ENCODE measurements at regions not wholly inside any gene's neighbourhood (a gene's known extent, or its start where the extent isn't known, plus 50 kb on each side); places are given as distances from the start of the nearest gene placed in this dataset.

DNA sequence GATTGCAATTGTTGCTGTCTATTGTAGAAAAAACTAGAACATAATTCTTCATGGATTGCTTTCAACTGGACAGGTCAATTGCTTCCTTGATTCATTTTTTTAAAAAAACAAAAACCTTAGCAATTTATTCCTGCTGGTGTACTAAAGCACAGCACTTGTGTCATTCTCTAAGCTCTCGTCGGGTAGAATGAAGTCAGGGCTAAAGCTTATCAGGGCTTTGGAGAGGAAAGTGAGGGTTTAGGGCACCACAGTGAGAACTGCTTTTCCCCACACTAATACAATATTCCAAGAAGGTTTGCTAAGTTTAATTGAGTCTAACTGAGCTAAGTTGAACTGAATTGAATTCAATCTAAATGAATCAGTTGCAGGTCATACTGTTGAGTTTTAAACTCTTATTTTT is 76.4 kb upstream of the TLR3 start:
- no peak overlapping the region for H3K9ac ChIP-seq (replicated peaks; ENCODE audit: extremely low read depth, insufficient read depth, low read length)
- no peaks in the 10 kb centered on the region for H3K9me3 ChIP-seq (replicated peaks; ENCODE audit: control insufficient read depth, insufficient read depth, low read length)
- no peaks in the 10 kb centered on the region for H3K27me3 ChIP-seq (ENCODE audit: control insufficient read depth in 2 of 2, insufficient read depth in 2 of 2, low read length in 2 of 2)
- H3K4me1 ChIP-seq (ENCODE audit: control insufficient read depth, extremely low read depth, insufficient read depth, low read length) = no peaks in the 10 kb centered on the region
- ChIA-PET CTCF (interaction anchor here (0.9 to 1.6 kb wide), 2 partner anchors 29 to 46 kb away, joined by 3 to 7 read pairs; no protein-coding TSS in a partner anchor), POLR2A (no interaction called here)
- intact Hi-C loops (cut with micrococcal nuclease) (no loop called here), dilution Hi-C loops (cut with MboI; ENCODE audit: extremely low pct_ligation_motif_present, low sequenced_read_pairs) (no loop called here)
- no peak overlapping the region for H3K4me3 ChIP-seq (replicated peaks in 1 of 3; ENCODE audit: insufficient read depth in 1 of 3, low read depth in 1 of 3, low read length in 3 of 3)
- no peaks in the 10 kb centered on the region for H3K9me1 ChIP-seq (replicated peaks; ENCODE audit: control insufficient read depth, extremely low read depth, insufficient read depth, low read length)
- no TSS peak for BruUV-seq (replicated peaks)
- TF ChIP-seq CTCF (IDR thresholded peaks at IDR 0.05; ENCODE audit: extremely low read depth in 1 of 2, insufficient read depth in 1 of 2, low read depth in 1 of 2, low read length in 2 of 2) = no peak
- TF ChIP-seq FOS (IDR thresholded peaks at IDR 0.05; ENCODE audit: borderline replicate concordance, insufficient read depth, low read length) = no peak
- no peak for TF ChIP-seq MYC (IDR thresholded peaks at IDR 0.05; ENCODE audit: low read depth, low read length)
- TF ChIP-seq POLR2A (IDR thresholded peaks at IDR 0.05; ENCODE audit: low read depth, low read length) = no peak
- TF ChIP-seq JUN (IDR thresholded peaks at IDR 0.05; ENCODE audit: borderline replicate concordance, insufficient read depth, insufficient read length, low read depth) = no peak
- TF ChIP-seq GATA2 (IDR thresholded peaks at IDR 0.05; ENCODE audit: insufficient read depth, insufficient read length, low read depth, low read length) = no peak
- no peak for TF ChIP-seq POLR2AphosphoS5 (IDR thresholded peaks at IDR 0.05; ENCODE audit: insufficient read depth, low read depth, low read length)
- TF ChIP-seq EZH2 (IDR thresholded peaks at IDR 0.05; ENCODE audit: borderline replicate concordance, low read depth, low read length, severe bottlenecking) = no peak
- no peak for TF ChIP-seq MAX (IDR thresholded peaks at IDR 0.05; ENCODE audit: insufficient read depth, insufficient read length)
- DNase-seq (ENCODE audit: low read depth, low spot score) = no peak
- no peaks in the 10 kb centered on the region for H3K79me2 ChIP-seq (ENCODE audit: control insufficient read depth, insufficient read depth, low read length)
- H3K27ac ChIP-seq (ENCODE audit: insufficient read depth, low read depth, low read length) = no peak overlapping the region
- H3K36me3 ChIP-seq (ENCODE audit: control insufficient read depth in 2 of 2, extremely low read depth in 1 of 2, insufficient read depth in 2 of 2, low read length in 2 of 2) = no peaks in the 10 kb centered on the region
- no peak overlapping the region for H2AFZ ChIP-seq (ENCODE audit: low read depth, low read length)
- FAIRE-seq = no peak
- H4K20me1 ChIP-seq (replicated peaks; ENCODE audit: control insufficient read depth, extremely low read depth, insufficient read depth, low read length) = no peaks in the 10 kb centered on the region
- no peak overlapping the region for H3K4me2 ChIP-seq (ENCODE audit: insufficient read depth, low read length)
